Fibroblast of peridontal ligament (primary cell): ENCODE measurements at regions not wholly inside any gene's neighbourhood (a gene's known extent, or its start where the extent isn't known, plus 50 kb on each side); places are given as distances from the start of the nearest gene placed in this dataset.
A peak's percentile ranks its signal among the peaks of the same experiment; 100 is the strongest.
"Not testable (repeated sequence)": the region's sequence is repeated elsewhere in the genome, so short reads cannot be mapped to it uniquely, and the experiment has no call there.

Source experiments
- DNase-seq: peaks from one replicate; pipeline ENCODE4 v3.0.0-alpha.2; 2010; ENCODE audit errors: extremely low read depth

DNA sequence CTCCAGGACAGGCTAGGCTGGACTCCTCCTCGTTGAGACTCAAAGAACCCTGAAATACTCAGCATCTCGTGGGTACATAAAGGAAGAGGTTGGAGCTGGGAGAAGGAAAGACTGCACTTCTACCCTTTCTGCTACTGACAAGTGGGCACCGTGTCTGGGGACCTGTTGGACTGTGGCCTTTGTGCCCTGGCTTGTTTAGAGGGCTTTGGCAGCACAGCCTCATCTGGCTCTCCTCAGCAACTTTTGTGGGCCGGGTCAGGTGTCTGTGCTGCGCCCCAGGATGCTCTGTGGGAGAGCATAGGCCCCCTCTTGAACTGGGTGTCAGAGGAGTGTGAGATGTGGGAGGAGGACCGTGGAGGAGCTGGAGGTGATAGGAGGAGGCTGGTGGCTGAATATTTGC, 142.4 kb downstream of the FCRL5 start:
- no peak for DNase-seq

GRCh38 chr1:157407917-157408525, 144.3 kb downstream of the FCRL5 start:
- DNase-seq, result no peak

- no peak for DNase-seq
Measured at GRCh38 chr1:157407367-157407766, 144.9 kb downstream of the FCRL5 start.

DNA sequence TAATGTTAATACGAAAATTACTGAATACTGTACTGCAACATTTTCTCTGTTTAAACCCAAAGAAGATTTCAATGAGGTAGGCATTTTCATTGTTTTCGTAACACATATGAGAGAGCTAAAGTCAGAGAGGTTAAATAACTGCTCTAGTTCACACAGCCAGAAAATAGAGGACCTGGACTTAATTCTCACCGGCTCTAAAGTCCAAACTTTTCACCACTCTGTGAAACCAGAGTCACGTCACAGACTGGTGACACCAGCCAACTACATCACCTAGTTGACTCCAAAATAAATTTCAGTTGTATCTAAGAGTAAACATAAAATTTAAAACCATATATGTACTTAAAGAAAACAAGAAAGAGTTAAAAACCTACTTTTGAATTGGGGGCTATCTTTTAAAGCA, 146.7 kb downstream of the FCRL5 start:
- no peak for DNase-seq

DNA sequence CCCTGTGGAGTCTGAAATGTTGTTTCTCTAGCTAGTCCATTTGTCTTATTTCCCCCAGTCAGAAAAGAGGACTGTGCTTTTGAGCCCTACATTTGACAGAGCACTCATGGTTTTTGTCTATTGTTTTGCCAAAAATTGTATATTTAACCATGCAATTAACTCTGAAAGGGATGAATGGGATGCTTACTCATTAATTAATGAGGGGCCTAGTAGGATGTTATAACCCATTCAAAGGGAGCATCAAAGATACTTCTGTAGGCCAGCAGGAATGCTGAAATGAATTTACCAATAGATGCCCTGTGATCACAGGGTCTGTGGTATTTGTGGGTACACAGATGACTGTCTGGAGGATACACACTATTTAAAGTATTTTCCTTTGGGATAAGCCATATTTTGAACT, 147.7 kb downstream of the FCRL5 start:
- DNase-seq, result no peak

- peak; percentile 12 for DNase-seq
Measured at GRCh38 chr1:157404063-157404501, 148.2 kb downstream of the FCRL5 start.

- DNase-seq, result no peak
Measured at GRCh38 chr1:157403608-157404007, 148.7 kb downstream of the FCRL5 start.

GRCh38 chr1:157403203-157403602, 149.1 kb downstream of the FCRL5 start:
- no peak for DNase-seq

DNA sequence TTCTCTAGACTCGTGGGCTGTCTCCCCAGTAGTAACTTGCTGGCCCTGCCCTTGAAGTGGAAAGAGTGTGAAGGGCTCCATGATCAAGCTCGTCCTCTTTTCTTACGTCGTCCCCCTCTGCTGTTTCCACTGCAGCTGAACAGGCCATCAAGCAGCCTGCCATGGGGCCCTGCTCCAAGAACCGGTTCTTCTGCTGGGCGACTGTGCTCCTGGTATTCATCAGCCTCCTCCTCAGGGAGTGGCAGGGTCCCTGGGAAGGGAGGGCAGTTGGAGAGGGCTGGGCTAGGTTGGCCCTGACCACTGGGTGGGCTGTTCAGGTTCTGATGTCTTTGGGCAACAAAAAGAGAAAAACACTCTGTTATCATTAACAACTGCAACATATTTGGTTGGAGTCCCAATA, 151.5 kb downstream of the FCRL5 start:
- no peak for DNase-seq

- no peak for DNase-seq
Measured at GRCh38 chr1:157399984-157400382, 152.3 kb downstream of the FCRL5 start.

DNA sequence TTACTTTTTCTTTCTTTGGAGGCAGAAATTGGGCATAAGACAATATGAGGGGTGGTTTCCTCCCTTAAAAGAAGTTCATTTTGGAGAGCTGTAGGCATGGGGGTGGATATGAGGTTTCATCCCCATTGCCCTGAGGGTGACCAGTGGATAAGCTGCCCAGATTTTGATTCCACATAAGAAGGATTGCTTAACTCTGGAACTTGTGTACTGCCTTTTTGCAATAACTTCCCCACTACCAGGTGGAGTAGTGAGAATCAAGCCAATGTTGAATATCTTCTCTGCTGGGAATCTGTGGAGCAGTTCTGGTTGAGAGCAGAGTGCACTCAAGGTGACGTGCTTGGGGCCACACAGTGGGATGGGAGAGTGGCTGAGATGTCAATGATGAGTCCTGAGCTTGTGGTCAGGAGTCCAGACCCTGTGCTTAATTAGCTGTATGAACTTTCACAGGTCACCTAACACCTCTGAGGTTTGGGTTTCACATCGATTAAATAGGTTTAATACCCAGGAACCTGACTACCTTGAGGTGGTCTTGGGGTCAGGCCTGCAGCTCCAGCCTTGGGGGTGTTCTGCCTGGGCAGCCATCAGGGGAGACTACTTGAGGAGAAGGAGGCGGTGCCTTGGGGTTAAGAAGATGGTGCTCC, 152.9 kb downstream of the FCRL5 start:
- no peak for DNase-seq

GRCh38 chr1:157390651-157391050, 161.7 kb downstream of the FCRL5 start:
- peak; percentile 72 for DNase-seq

- DNase-seq, result no peak
Measured at GRCh38 chr1:157388057-157388456, 164.3 kb downstream of the FCRL5 start.

DNA sequence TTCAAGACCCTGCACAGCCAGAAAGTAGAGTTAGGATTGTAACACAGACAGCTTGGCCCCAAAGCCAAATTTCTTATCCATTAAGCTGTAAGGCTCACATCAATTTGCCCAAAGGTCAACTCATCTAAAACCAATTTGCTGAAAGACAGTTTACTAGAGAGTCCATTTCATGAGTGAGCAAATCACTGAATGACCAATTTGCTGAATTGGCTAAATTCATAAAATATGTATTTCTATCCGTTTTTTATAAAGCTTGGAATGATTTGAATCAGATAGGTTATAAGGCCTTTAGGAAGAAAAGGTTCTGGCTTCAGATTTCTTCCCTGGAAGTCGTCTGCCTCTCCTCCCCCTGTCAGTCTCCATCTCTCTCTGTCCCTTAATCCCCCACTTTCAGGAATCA, 168.1 kb downstream of the FCRL5 start:
- DNase-seq, result no peak

DNA sequence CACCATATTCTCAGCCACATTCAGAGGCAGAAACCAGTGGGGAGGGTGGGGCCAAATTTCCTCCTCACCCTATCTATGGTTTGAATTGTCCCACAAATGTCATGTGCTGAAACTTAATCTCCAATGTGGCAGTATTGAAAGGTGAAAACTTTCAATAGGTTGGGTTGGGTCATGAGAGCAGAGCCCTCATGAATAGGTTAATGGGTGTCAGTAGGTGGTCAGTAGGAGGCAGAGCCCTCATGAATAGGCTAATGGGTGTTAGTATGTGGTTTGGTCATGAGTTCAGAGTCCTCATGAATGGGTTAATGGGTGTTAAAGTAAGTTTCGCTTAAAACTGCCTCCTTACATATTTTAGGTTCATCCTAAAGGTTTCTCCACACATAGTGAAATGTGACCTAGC, 170.0 kb downstream of the FCRL5 start:
- DNase-seq, result no peak

GRCh38 chr1:157380523-157380922, 171.8 kb downstream of the FCRL5 start:
- no peak for DNase-seq

- peak; percentile 30 for DNase-seq
Measured at GRCh38 chr1:157377280-157377713, 175.0 kb downstream of the FCRL5 start.

DNA sequence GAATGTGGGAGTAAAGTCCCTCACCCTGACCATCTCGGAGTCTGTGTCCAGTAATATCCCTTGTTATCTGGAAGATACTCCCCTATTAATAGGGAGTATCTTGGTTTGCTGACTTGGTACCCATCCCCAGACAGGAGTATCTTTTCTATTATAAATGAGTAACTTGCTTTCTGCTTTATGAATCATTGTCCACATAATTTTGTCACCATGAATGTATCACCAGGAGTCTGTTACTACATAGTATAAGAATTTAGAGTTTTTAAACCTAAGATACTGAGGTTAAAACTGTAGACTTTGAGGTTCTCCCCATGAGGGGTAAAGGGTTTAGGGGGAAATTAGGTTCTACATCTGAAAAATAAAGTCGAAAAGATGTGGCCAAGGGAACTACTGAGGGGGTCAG, 175.6 kb downstream of the FCRL5 start:
- no peak for DNase-seq

DNA sequence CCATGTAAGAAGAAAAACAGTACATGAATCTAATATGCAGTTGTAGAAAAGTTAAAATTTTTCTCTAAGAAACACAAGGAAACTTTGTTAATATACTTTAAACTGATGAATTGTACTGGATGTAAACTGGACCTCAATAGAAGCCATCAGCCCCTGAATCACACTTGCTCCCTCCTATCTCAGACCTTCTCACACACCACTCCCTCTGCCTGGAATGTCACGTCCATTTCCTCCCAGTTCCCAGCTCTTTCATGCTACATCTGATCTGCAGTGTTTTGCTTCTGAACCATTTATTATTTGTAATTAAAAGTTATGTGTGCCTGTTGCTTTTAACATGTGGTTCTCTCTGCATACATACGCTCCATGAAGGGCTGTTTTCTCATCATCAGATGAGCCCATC, 180.0 kb downstream of the FCRL5 start:
- DNase-seq, result not testable (repeated sequence)

GRCh38 chr1:157371826-157372225, 180.5 kb downstream of the FCRL5 start:
- DNase-seq, result no peak

GRCh38 chr1:157371221-157371620, 181.1 kb downstream of the FCRL5 start:
- DNase-seq, result peak; percentile 46

GRCh38 chr1:157370698-157371097, 181.6 kb downstream of the FCRL5 start:
- DNase-seq, result no peak

GRCh38 chr1:157369808-157370521, 182.3 kb downstream of the FCRL5 start:
- DNase-seq, result peak; percentile 65
